ENCODE measurements at regions not wholly inside any gene's neighbourhood (a gene's known extent, or its start where the extent isn't known, plus 50 kb on each side); places are given as distances from the start of the nearest gene placed in this dataset.

DNA sequence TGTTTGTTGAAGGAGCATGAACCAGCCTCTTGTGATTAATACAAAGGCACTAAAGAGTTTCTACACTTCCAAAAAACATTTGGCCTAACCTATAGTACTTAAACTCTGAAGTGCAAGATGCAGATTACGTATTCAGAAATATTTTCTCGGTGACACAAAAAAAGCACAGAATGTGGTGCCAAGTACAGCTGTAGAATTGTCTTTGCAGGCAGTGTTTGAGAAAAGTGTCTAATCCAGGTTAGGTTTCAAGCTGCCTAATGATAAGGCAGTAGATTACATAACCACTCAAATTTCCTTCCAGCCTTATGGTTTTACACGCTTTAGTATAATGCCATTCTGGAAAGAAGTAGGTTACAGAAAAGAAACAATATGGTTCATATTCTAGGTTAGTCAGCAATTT lies 205.2 kb downstream of the KLHL28 start:
- no peak overlapping the region for H3K56ac ChIP-seq (ENCODE audit: extremely low read depth, insufficient read depth, low read length)
- no peak overlapping the region for H3K9ac ChIP-seq (ENCODE audit: low read depth, low read length)
- no peak overlapping the region for H2AFZ ChIP-seq (replicated peaks; ENCODE audit: low read length, poor library complexity)
- no peaks in the 10 kb centered on the region for H3K9me3 ChIP-seq (ENCODE audit: control insufficient read depth, insufficient read depth, low read length)
- no CpG with 5 or more reads among the region's 3 CpGs for WGBS, 2 experiments (ENCODE audit: extremely low coverage in 2 of 2, insufficient read length in 1 of 2)
- dilution Hi-C loops (cut with HindIII; ENCODE audit: low sequenced_read_pairs, unreplicated experiment): no loop called here
- H3K4me3 ChIP-seq (ENCODE audit: insufficient read depth, low read depth, low read length): no peak overlapping the region
- no peak overlapping the region for H2BK20ac ChIP-seq (ENCODE audit: low read depth, low read length)
- no peak overlapping the region for H2AK5ac ChIP-seq (ENCODE audit: low read depth, low read length)
- no peaks in the 10 kb centered on the region for H3K4me1 ChIP-seq (ENCODE audit: control insufficient read depth, insufficient read depth, low read length)
- H3K23ac ChIP-seq (ENCODE audit: low read depth, low read length): no peak overlapping the region
- H3K27ac ChIP-seq (ENCODE audit: insufficient read depth, low read length): no peak overlapping the region
- ChIA-PET CTCF (no interaction called here), POLR2A (ENCODE audit: unreplicated experiment) (no interaction called here)
- no peak for TF ChIP-seq POLR2A (IDR thresholded peaks at IDR 0.05; ENCODE audit: low read depth, low read length)
- H4K8ac ChIP-seq (ENCODE audit: low read depth in 2 of 2, low read length in 2 of 2): no peak overlapping the region
- H2BK5ac ChIP-seq (ENCODE audit: low read depth, low read length, poor library complexity, severe bottlenecking): no peak overlapping the region
- no peaks in the 10 kb centered on the region for H3K36me3 ChIP-seq (ENCODE audit: control insufficient read depth, insufficient read depth, low read length)
- DNase-seq (no peak), ATAC-seq (ENCODE audit: low read depth) (no peak)
- H3K4ac ChIP-seq (ENCODE audit: low read depth, low read length): no peak overlapping the region
- no peak overlapping the region for H3K4me2 ChIP-seq (ENCODE audit: low read depth, low read length)
- no peak overlapping the region for H3K14ac ChIP-seq (replicated peaks; ENCODE audit: low read depth, low read length)
- H3K18ac ChIP-seq (ENCODE audit: low read depth, low read length): no peak overlapping the region
- intact Hi-C loops (cut with micrococcal nuclease): no loop called here
- H2BK15ac ChIP-seq (ENCODE audit: low read depth, low read length): no peak overlapping the region
- BruUV-seq (replicated peaks): no TSS peak
- no peaks in the 10 kb centered on the region for H3K79me1 ChIP-seq (ENCODE audit: low read depth in 1 of 2, low read length in 2 of 2)
- in situ Hi-C loops (cut with MboI; ENCODE audit: low sequenced_read_pairs): no loop called here
- no peak overlapping the region for H2BK120ac ChIP-seq (ENCODE audit: low read depth, low read length)
- H2AK9ac ChIP-seq (replicated peaks; ENCODE audit: low read depth, low read length, poor library complexity): no peak overlapping the region
- no peaks in the 10 kb centered on the region for H3K27me3 ChIP-seq (ENCODE audit: control insufficient read depth, insufficient read depth, low read length)
- H4K20me1 ChIP-seq (ENCODE audit: insufficient read depth, low read length): no peaks in the 10 kb centered on the region
- no peak overlapping the region for H4K5ac ChIP-seq (ENCODE audit: low read depth, low read length)
- no peak overlapping the region for H4K91ac ChIP-seq (ENCODE audit: insufficient read depth, low read depth, low read length)
- H3K9me1 ChIP-seq (ENCODE audit: insufficient read depth, low read length): no peaks in the 10 kb centered on the region

Measured in IMR-90 (cell line).